ENCODE measurements at regions not wholly inside any gene's neighbourhood (a gene's known extent, or its start where the extent isn't known, plus 50 kb on each side); places are given as distances from the start of the nearest gene placed in this dataset.

- no peak for TF ChIP-seq JUND (IDR thresholded peaks at IDR 0.05; ENCODE audit: low read depth)
- in situ Hi-C loops (cut with HindIII; ENCODE audit: low pct_unique_long_range_greater_than_20kb, low sequenced_read_pairs) = no loop called here
- no peak for DNase-seq (ENCODE audit: low read depth in 1 of 2, low spot score in 1 of 2)
These were observed 81.7 kb downstream of the SIK1 start for GRCh38 chr21:43345046-43345745.

- DNase-seq (ENCODE audit: low read depth in 1 of 2, low spot score in 1 of 2) = peak; percentile 73 to 90
- TF ChIP-seq JUND (IDR thresholded peaks at IDR 0.05; ENCODE audit: low read depth) = no peak
- in situ Hi-C loops (cut with HindIII; ENCODE audit: low pct_unique_long_range_greater_than_20kb, low sequenced_read_pairs) = no loop called here
These were observed 82.7 kb downstream of the SIK1 start for GRCh38 chr21:43343992-43344886.

GRCh38 chr21:43343095-43343991, 83.6 kb downstream of the SIK1 start:
- no peak for TF ChIP-seq JUND (IDR thresholded peaks at IDR 0.05; ENCODE audit: low read depth)
- DNase-seq (ENCODE audit: low read depth in 1 of 2, low spot score in 1 of 2) = peak; percentile 60 to 88
- in situ Hi-C loops (cut with HindIII; ENCODE audit: low pct_unique_long_range_greater_than_20kb, low sequenced_read_pairs) = no loop called here

- in situ Hi-C loops (cut with HindIII; ENCODE audit: low pct_unique_long_range_greater_than_20kb, low sequenced_read_pairs) = no loop called here
- no peak for DNase-seq (ENCODE audit: low read depth in 1 of 2, low spot score in 1 of 2)
- TF ChIP-seq JUND (IDR thresholded peaks at IDR 0.05; ENCODE audit: low read depth) = no peak
These were observed 84.5 kb downstream of the SIK1 start for GRCh38 chr21:43342301-43342881.

GRCh38 chr21:43341378-43342161, 85.4 kb downstream of the SIK1 start:
- DNase-seq (ENCODE audit: low read depth in 1 of 2, low spot score in 1 of 2) = no peak
- in situ Hi-C loops (cut with HindIII; ENCODE audit: low pct_unique_long_range_greater_than_20kb, low sequenced_read_pairs) = no loop called here
- no peak for TF ChIP-seq JUND (IDR thresholded peaks at IDR 0.05; ENCODE audit: low read depth)

GRCh38 chr21:43340491-43341377, 86.2 kb downstream of the SIK1 start:
- in situ Hi-C loops (cut with HindIII; ENCODE audit: low pct_unique_long_range_greater_than_20kb, low sequenced_read_pairs) = no loop called here
- TF ChIP-seq JUND (IDR thresholded peaks at IDR 0.05; ENCODE audit: low read depth) = no peak
- DNase-seq (ENCODE audit: low read depth in 1 of 2, low spot score in 1 of 2) = no peak

GRCh38 chr21:43339668-43340067, 87.3 kb downstream of the SIK1 start:
- no peak for TF ChIP-seq JUND (IDR thresholded peaks at IDR 0.05; ENCODE audit: low read depth)

GRCh38 chr21:43338951-43339350, 88.0 kb downstream of the SIK1 start:
- in situ Hi-C loops (cut with HindIII; ENCODE audit: low pct_unique_long_range_greater_than_20kb, low sequenced_read_pairs) = no loop called here
- no peak for TF ChIP-seq JUND (IDR thresholded peaks at IDR 0.05; ENCODE audit: low read depth)
- no peak for DNase-seq (ENCODE audit: low read depth in 1 of 2, low spot score in 1 of 2)

More at GRCh38 chr21:43339668-43340067, 87.3 kb downstream of the SIK1 start:
- no peak for DNase-seq (ENCODE audit: low read depth in 1 of 2, low spot score in 1 of 2)
- in situ Hi-C loops (cut with HindIII; ENCODE audit: low pct_unique_long_range_greater_than_20kb, low sequenced_read_pairs) = no loop called here

GRCh38 chr21:43337901-43338655, 88.9 kb downstream of the SIK1 start:
- in situ Hi-C loops (cut with HindIII; ENCODE audit: low pct_unique_long_range_greater_than_20kb, low sequenced_read_pairs) = no loop called here
- DNase-seq (ENCODE audit: low read depth in 1 of 2, low spot score in 1 of 2) = no peak
- TF ChIP-seq JUND (IDR thresholded peaks at IDR 0.05; ENCODE audit: low read depth) = no peak

GRCh38 chr21:43335119-43335518, 91.8 kb downstream of the SIK1 start:
- no peak for TF ChIP-seq JUND (IDR thresholded peaks at IDR 0.05; ENCODE audit: low read depth)
- in situ Hi-C loops (cut with HindIII; ENCODE audit: low pct_unique_long_range_greater_than_20kb, low sequenced_read_pairs) = no loop called here
- DNase-seq (ENCODE audit: low read depth in 1 of 2, low spot score in 1 of 2) = no peak

All from T47D (cell line).